ENCODE measurements at regions not wholly inside any gene's neighbourhood (a gene's known extent, or its start where the extent isn't known, plus 50 kb on each side); places are given as distances from the start of the nearest gene placed in this dataset.

DNA sequence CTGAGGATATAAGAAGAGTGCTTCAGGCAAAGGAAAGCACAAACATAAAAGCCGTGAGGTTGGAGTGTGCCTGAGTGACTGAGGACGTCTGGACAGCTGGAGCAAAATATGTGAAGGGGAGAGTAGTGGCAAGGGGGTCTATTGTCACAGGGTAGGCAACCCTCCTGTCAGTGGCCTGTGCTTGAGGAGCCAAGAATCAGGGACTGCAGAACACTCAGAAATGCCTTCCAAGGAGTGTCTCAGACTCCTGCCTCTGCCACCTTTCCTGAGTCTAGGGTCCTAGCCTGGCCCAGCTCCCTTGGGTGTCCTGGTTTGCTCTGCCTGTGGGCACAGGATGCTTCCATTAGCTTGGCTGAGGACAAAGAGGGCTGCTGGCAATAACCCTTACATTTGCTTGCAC, 152.5 kb upstream of the PJA1 start:
- Histone ChIP-seq H3K4me3 (no peak overlapping the region), H3K9me3 (no peaks in the 10 kb centered on the region), H3K36me3 (no peaks in the 10 kb centered on the region), H3K27me3 (no peaks in the 10 kb centered on the region)
- DNase-seq, result no peak

DNA sequence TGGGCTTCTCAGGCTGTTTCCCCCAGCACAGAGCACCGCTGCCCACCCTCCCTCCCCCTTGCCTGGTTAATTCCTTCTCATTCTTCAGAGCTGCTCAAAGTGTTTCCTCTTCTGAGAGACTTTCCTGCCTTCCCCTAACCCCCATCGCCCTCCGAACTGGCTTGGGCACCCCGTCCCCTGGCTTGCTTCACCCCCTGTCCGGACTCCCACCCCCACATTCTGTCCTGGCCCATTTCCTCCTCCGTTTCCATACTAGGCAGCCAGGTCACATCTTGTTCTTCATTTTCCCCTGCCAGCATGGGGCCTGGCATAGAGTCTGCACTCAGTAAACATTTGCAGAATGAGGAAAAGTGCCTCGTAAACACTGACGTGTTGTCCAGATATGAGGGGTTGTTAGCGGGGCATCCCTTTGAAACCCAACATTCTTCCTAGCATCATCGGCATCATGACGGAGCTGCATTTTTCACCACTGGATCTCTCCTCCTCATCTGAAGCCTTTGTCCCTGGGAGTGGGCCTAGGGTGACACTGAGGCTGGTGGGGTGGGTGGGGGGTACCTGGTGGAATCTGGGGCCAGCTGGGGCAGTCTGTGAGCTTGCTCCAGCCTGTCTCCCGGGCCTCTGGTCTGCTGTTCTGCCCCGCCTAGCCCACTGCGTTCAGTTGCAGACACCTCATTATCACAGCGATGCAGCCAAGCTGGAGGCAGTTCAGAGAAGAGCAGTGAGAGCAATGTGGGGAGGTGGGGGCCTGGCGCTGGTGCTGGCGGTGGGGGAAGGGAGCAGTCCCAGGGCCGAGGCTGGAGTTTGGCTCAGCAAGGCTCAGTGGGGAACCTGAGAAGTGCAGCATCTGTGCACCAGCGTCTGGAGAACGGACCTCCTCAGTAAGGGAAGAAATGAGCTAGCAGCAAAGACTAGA, 149.4 kb upstream of the PJA1 start:
- H3K9me3 ChIP-seq, result no peaks in the 10 kb centered on the region
- no peaks in the 10 kb centered on the region for H3K27me3 ChIP-seq
- DNase-seq, result no peak
- H3K36me3 ChIP-seq, result no peaks in the 10 kb centered on the region
- H3K4me3 ChIP-seq, result no peak overlapping the region

DNA sequence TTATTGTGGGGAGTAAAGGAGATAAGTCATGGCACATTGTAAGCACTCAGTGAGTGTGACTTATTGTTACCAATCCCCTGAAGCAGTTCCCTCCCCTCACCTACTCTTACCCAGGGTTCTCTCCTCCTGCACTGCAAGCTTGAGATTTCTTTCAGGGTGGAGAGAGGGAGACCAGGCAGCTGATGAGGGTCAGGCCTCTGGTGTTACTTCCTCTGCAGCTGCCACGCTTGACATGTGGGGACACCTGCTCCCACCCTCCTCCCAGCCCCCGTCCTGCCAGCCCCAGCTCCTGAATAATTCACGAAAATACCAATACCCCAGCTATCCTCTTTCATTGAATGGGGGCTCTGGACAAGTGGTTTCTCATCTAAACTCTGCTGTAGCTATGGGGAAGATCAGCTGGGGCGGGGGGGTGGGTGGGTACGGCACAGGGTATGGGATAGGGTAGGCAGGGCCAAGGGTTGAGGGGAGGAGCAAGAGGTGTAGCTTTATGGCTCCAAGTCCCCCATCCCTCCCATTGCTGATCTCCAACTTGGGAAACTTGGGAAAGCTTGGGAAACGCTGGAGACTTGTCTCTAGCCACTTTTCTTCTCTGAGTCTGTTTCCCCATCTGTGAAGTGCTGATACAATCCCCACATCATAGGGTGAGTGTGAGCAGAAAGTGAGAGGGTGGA, 148.5 kb upstream of the PJA1 start:
- DNase-seq, result no peak
- Histone ChIP-seq H3K27me3 (no peaks in the 10 kb centered on the region), H3K4me3 (no peak overlapping the region), H3K36me3 (no peaks in the 10 kb centered on the region), H3K9me3 (no peaks in the 10 kb centered on the region)

DNA sequence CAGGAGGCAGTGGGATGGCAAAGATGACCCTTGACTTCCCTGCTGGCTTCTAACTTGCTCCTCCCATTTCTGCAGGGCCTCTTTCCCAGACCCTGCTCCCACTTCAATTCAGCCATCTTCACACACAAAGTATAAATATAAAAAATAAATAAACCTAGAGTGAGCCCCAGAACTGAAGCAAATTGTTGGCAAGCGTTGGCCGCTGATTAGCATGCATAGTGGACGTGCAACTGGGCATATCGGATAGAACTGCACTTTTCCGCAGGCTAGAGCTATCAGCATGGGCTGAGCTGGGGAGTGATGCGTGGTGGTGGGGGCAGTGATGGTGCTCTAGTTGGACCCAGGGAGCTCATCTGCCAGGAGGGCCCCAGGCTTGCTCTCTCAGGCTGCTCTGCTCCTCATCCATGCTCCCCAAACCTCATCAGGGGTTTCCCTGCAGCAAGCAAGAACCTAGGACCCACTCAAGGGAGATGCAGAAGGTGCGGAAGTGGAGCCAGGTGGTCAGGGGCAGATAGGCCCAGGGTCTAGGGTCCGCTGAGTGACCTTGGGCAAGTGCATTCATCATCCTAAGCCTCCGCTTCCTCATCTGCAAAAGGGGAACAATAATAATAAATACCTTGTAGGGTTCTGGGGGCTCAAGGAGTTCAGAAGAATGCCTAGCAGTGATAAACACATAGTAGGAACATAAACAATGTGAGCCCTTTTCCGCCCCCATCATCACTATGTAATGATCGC, 146.8 kb upstream of the PJA1 start:
- H3K9me3 ChIP-seq, result no peaks in the 10 kb centered on the region
- H3K4me3 ChIP-seq, result no peak overlapping the region
- no peaks in the 10 kb centered on the region for H3K27me3 ChIP-seq
- DNase-seq, result no peak
- no peaks in the 10 kb centered on the region for H3K36me3 ChIP-seq

DNA sequence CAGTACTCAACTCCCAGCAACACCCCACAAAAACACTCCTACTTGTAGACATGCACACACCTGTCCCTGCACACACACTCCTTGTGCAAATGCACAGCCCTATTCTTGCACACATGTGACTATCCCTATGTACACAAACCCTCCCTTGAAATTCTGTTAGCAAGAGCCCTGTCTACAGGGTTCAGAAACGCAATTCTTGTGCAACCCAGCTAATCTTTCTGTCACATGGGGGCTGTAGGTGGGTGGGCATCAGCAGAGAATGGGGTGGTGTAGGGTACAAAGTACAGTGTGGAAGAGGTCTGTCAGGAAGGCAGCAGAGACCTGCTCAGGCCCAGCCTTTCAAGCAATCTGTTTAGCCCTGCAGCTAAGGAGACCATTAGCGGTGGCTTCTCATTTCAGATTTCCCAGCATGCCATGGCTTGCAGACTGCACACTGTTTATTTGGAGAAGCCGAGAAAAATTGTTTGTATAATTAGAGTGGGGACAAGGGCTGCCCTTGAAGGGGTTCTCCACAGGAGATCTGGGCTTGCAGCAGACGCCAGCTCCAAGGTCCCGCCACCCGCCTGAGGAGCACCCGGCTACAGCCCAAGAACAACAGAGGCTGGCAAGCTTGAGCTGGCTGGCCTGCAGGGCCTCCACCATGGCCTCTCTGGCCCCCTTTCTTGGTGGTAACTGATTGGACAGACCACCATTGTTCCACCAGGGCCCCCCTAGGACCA, 144.0 kb upstream of the PJA1 start:
- DNase-seq, result no peak
- no peaks in the 10 kb centered on the region for H3K36me3 ChIP-seq
- no peaks in the 10 kb centered on the region for H3K27me3 ChIP-seq
- H3K9me3 ChIP-seq, result no peaks in the 10 kb centered on the region
- no peak overlapping the region for H3K4me3 ChIP-seq

DNA sequence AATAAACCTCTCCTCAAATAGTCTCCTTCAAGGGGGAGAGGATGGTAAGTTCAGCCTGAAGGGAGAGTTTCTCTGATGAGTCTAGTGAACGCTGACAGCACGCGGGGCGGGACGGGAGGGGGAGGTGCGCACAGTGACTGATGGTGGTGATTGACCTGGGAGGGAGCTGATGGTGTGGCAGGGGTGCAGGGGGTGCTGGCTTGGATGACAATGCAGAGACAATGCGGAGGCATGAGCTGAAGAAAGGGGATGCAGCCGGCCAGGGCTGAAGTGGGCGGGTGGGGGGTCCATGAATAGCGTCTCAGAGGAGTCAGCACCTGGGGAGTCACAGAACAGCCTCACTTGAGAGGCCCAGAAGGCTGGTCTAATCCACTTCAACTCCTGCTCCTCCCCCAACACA, 142.5 kb upstream of the PJA1 start:
- Histone ChIP-seq H3K9me3 (no peaks in the 10 kb centered on the region), H3K36me3 (no peaks in the 10 kb centered on the region), H3K27me3 (no peaks in the 10 kb centered on the region), H3K4me3 (no peak overlapping the region)
- DNase-seq, result no peak

DNA sequence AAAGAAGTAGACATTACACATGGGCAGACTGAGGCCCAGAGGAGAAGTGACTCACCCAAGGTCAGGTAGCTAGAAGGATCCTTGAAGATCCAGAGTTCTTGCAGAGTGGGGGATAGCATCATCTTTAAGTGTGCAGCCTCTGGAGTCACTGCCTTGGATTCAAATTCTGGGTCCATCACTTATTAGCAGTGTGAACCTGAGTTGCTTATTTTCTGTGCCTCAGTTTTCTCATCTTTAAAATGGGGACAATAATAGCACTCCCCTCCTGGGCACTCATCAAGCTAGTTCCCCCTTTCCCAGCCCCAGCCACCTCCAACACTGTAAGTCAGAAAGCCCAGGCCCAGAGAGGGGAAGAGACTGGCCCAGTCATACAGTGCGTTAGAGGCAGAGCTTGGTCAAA, 141.8 kb upstream of the PJA1 start:
- H3K4me3 ChIP-seq, result no peak overlapping the region
- no peak for DNase-seq
- no peaks in the 10 kb centered on the region for H3K27me3 ChIP-seq
- H3K9me3 ChIP-seq, result no peaks in the 10 kb centered on the region
- no peaks in the 10 kb centered on the region for H3K36me3 ChIP-seq

DNA sequence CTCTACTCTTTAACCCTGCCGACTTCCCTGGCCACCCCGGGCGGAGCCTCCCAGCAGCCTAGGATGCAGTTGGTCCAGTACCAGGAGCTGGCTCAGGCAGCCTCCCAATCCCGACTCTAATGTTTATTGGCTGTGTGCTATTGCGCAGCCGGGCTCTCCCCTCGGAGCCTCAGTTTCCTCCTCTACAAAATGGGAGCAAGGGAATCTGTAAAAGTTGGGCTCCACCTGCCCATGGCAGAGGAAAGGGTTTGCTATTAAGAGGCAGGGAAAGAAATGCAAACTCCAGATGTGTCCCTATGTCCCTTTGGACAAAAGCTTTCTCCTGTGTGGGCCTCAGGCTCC, 140.8 kb upstream of the PJA1 start:
- H3K36me3 ChIP-seq, result no peaks in the 10 kb centered on the region
- H3K4me3 ChIP-seq, result no peak overlapping the region
- no peaks in the 10 kb centered on the region for H3K27me3 ChIP-seq
- no peaks in the 10 kb centered on the region for H3K9me3 ChIP-seq
- DNase-seq, result no peak

DNA sequence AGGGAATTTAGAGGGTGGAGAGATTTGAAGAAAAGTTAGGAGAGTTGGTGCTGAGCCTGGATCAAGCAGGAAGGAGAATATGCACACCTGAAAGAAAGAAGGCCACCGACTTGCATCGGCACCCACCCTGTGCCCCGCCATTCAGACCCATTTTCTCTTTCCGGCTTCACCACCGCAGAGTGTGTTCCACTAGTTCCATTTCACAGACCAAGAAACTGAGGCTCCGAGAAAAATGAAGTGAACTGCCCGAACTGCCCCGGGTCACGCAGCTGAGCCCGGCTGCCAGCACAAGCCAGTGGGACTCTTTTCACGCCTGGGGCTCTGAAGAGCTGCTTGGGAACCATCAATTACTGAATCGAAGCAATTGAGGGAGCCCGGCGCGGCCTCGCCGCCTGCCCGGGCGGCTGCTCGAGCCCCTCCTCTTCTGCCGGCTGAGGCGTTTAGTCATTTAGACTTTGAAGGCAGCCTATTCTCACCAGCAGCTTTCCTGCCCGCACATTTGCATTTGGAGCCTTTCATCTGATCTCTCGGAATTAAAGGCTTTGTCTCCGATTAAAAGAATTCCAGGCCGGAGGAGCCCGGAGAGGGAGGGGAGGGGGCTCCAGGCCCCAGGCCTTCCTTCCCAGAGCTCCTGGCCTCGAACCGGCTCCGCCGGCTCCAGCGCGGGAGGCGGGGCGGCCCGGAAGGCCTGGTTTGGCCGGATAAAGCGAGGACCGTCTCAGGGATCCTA, 140.2 kb upstream of the PJA1 start:
- Histone ChIP-seq H3K36me3 (no peaks in the 10 kb centered on the region), H3K9me3 (no peaks in the 10 kb centered on the region), H3K27me3 (no peaks in the 10 kb centered on the region), H3K4me3 (no peak overlapping the region)
- no peak for DNase-seq

DNA sequence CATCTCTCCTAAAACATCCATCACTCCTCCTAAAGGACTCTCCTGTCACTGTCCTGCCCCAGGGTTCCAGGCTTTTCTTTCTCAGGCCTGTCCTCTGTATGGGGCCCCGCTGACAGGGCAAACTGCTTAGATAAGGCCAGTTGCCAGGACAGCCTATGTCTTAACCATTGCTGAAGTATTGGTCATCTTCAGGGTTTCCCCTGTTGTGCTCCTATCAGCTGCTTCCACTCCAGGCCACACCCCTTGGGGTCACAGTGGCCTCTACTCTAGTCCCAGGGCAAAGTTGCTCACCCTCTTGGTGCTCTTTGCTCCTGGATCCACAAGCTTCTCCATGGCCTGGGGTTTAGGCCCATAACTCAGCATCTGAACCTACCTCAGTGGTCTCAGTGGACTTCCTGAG, 138.0 kb upstream of the PJA1 start:
- Histone ChIP-seq H3K9me3 (no peaks in the 10 kb centered on the region), H3K36me3 (no peaks in the 10 kb centered on the region)
- no peak for DNase-seq

DNA sequence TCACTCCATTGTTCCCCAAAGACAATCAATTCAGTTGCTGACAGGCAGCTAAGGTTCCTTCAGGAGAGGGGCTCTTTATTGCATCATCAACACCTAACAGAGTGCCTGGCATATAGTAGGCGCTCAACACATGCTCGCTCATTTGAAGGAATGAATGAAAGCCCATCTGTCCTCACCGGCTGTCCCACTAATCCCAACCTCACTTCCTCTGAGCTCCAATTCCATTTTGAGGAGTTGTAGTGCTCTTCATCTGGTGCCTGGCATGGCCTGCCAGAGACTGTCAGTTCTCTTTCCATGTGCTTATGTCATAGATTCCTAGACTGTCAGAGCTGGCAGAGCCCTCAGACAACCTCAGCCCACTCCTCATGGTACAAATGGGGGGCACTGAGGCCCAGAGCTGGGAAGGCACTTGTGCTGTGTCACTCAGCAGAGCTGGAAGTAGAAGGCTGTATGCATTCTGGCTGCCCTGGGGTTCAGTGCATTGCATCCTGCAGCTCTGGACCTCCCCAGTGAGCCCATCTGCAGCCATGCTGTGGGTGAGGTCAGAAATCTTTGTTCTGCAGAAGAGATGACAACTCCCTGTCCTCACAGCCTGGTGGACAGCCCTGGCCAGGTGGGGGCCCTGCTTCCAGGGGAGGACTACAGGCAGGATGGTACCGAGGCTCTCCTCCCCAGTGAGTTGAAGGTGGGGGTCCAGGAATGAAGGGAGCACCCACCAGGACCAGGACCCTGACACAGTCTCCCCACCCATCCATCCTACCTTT, 134.9 kb upstream of the PJA1 start:
- Histone ChIP-seq H3K9me3 (no peaks in the 10 kb centered on the region), H3K36me3 (no peaks in the 10 kb centered on the region), H3K4me3 (no peak overlapping the region), H3K27me3 (no peaks in the 10 kb centered on the region)
- no peak for DNase-seq

More for the DNA sequence above, 138.0 kb upstream of the PJA1 start:
- H3K4me3 ChIP-seq, result no peak overlapping the region
- H3K27me3 ChIP-seq, result no peaks in the 10 kb centered on the region

DNA sequence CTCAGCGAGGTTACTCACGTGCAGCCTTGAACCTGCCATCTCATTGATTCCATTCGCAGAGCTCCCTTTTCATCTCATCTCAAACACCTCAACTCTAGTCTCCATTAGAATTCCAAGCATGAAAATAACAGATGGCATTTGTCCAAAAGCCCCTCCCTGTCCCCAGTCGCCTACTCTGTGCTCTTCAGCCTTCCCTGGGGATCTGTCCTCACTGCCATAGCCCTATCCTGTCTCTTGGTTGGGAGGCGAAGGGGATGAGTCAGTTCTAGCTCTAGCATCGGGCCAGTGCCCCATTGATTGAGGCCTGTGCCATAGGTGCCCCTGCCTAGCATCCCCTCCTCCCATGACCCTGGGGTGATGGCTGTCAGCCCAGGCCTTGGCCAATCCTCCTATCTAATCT, 134.0 kb upstream of the PJA1 start:
- Histone ChIP-seq H3K36me3 (no peaks in the 10 kb centered on the region), H3K27me3 (no peaks in the 10 kb centered on the region), H3K4me3 (no peak overlapping the region), H3K9me3 (no peaks in the 10 kb centered on the region)
- DNase-seq, result no peak

DNA sequence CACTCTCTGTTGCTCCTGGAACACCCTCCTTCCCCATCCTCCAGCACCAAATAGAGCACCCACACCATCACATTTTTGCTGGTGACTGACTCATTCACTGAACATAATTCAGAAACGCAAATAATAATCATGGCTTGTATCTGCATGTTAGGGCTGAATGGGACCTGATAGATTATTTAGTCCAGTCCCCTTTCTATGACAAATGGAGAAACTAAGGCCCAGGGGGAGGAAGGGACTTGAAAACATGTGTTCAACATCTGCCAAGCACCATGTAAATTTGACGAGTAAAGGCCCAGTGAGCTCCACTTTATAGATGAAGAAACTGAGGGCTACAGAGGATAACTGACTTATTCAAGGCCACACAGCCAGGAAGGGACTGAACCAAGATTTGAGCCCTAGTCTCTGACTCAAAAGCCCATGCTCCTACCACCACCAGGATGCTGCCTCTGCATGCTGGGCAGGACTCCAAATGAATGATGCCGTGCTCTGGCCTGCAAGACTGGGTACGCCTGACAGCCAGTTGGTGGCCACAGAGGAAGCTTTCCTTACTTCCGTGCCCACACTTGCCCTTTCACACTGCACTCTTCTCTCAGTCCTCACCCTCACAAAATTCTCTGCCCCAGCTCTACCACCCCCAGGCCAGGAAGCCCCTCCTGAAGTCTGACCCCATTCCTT, 133.3 kb upstream of the PJA1 start:
- Histone ChIP-seq H3K36me3 (no peaks in the 10 kb centered on the region), H3K9me3 (no peaks in the 10 kb centered on the region), H3K27me3 (no peaks in the 10 kb centered on the region), H3K4me3 (no peak overlapping the region)
- peak; percentile 76 for DNase-seq

DNA sequence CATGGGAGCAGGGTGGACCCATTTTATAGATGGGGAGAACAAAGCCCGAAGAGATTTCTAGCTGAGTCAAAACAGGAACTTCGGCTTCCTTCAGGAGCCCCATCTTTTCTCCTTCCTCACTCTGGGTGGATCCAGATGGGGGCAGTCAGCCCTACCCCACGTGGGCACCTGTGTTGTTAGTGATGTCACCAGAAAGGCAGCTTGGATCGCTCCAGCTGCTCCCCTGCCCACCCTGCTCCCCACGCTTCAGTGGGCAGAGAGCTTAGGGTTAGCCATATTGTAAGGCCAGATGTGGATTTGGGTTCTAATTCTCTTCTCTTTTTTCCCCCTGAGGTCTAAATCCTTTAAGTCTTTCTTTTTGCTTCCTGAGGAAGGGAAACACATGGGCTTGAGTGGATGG, 132.3 kb upstream of the PJA1 start:
- DNase-seq, result no peak
- Histone ChIP-seq H3K27me3 (no peaks in the 10 kb centered on the region), H3K4me3 (no peak overlapping the region), H3K9me3 (no peaks in the 10 kb centered on the region), H3K36me3 (no peaks in the 10 kb centered on the region)

DNA sequence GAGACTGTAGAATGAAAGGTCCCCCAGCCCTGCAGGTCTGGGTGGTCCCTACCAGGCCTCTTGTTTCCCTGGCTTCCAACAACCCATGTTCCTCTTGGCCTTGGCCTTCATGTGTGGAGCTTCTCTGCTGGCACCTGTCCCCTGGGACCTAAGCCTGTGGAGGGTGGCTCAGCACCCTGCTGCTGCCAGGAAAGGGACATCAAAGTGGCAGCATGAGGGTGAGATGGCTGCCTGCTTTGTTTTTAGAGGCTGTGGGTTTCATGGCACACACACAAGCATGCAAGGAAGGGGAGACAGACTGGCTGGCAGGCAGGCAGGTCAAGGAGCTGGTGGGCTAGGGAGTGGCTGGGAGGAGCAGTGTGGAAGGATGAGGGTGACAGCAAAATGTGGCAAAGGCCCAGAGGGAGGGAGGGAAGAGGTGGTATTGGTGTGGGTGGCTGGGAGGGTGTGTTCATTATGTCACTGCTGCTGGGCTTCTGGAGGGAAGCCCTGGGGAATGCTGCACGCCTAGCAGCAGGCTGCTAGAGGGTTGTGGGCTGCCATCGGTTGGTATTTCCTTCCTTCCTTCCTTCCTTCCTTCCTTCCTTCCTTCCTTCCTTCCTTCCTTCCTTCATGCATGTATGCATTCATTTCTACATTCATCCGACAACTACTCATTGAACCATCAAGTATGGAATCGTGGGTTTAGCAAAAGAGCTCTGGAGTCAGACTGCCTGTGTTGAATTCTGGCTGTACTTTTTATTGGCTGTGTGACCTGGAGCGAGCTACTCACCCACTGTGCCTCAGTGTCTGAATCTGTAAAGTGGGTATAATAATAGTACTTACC, 128.7 kb upstream of the PJA1 start:
- Histone ChIP-seq H3K9me3 (no peaks in the 10 kb centered on the region), H3K27me3 (no peaks in the 10 kb centered on the region), H3K36me3 (no peaks in the 10 kb centered on the region), H3K4me3 (no peak overlapping the region)
- no peak for DNase-seq

Measured in MG63 (cell line).